HG03442 (cell line): ENCODE measurements at regions not wholly inside any gene's neighbourhood (a gene's known extent, or its start where the extent isn't known, plus 50 kb on each side); places are given as distances from the start of the nearest gene placed in this dataset.

Source experiments
- ATAC-seq: cut with Tn5 transposase; IDR thresholded peaks from one replicate; pipeline ENCODE4 v1.9.1; 2021; ENCODE audit warnings: mild to moderate bottlenecking, moderate library complexity; ENCODE audit not compliant: unreplicated experiment

GRCh38 chr20:6831461-6831860 lies 64.0 kb downstream of the BMP2 start:
- ATAC-seq = no peak

DNA sequence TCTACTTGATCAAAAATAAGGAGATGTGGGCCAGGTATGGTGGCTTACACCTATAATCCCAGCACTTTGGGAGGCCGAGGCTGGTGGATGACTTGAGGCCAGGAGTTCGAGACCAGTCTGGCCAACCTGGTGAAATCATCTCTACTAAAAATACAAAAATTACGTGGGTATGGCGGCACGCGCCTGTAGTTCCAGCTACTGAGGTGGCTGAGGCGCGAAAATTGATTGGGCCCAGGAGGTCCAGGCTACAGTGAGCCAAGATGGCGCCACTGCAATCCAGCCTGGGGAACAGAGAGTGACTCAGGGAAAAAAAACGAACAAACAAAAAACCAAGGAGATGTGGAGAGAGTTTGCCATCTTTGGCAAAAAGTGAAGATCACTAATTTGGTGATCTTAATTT lies 65.3 kb downstream of the BMP2 start:
- ATAC-seq = no peak

- no peak for ATAC-seq
Observed at GRCh38 chr20:6835609-6836008, 68.1 kb downstream of the BMP2 start.

GRCh38 chr20:6836821-6837374 lies 69.4 kb downstream of the BMP2 start:
- no peak for ATAC-seq

DNA sequence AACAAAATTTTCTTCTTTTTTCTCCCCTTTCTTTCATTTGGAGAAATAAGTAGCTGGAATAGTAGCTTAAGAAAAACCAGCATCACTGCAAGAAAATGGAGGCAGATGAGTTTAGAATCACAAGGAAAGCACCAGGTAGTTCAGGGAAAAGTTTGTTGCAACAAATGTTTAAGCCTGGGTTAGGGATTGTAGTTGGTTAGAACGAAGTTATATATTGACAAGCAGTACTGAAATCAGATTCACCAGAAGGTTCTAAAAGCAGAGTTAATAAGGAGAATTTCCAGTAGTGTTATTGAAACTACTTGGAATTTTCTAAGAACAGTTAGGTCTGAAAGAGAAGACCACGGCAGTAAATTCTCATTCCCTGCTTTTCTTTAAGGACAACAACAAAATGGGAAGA lies 70.2 kb downstream of the BMP2 start:
- no peak for ATAC-seq

- ATAC-seq = peak; percentile 54
Observed at GRCh38 chr20:6838181-6838826, 70.8 kb downstream of the BMP2 start.

- ATAC-seq = no peak
Observed at GRCh38 chr20:6841128-6841527, 73.6 kb downstream of the BMP2 start.

- no peak for ATAC-seq
Observed at GRCh38 chr20:6845141-6845540, 77.7 kb downstream of the BMP2 start.

DNA sequence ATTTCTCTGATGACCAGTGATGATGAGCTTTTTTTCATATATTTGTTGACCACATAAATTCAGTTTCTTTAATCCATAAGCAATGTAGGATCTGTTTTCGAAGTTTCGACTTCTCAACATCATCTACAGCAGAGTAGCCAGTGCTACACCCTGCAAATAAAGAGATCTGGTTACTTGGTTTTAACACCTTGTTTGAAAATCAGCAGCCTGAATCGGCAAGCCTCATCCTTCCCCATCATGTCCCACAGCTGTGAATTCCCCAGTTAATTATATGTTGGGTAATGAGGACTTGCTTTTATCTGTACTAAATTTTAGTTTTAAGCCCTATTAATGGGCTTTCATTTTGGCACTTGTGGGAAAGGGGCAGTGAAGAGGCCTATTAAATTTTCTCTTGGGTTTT lies 80.6 kb downstream of the BMP2 start:
- ATAC-seq = no peak

- no peak for ATAC-seq
Observed at GRCh38 chr20:6848992-6849391, 81.5 kb downstream of the BMP2 start.

DNA sequence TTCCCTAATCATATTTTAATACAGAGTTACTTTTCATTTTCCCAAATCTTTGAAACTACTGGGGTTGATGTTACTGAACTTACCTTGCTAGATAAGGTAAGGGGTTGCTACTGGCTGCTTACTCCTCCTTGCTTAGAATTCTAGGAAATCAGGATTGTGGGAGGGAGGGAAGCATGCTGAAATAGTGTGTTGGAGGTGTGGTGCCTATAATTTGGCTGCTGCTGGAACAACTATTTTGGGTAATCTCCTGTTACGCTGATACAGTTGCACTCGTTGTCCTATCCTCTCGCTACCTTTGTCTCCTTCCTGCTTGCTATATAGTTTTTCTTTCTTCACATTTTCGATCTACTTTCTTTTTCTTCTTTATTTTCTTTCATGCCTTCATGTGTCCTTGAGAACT lies 83.7 kb downstream of the BMP2 start:
- no peak for ATAC-seq

DNA sequence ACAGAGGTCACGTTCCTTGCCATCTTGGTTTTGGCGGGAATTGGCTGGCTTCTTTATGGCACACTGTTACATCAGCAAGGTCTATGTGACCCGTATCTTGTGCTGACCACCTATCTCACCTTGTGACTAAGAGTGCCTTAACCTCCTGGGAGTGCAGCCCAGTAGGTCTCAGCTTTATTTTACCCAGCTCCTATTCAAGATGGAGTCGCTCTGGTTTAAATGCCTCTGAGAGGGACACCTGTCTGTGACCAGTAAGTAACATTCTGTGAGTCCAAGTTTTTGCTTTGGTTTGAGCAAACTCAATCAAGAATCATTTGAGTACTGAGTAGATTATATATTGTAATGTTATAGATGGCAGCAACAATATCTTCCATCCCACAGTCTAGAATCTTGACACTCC lies 85.0 kb downstream of the BMP2 start:
- no peak for ATAC-seq

- no peak for ATAC-seq
Observed at GRCh38 chr20:6855104-6855503, 87.6 kb downstream of the BMP2 start.

- ATAC-seq = no peak
Observed at GRCh38 chr20:6855796-6856195, 88.3 kb downstream of the BMP2 start.

DNA sequence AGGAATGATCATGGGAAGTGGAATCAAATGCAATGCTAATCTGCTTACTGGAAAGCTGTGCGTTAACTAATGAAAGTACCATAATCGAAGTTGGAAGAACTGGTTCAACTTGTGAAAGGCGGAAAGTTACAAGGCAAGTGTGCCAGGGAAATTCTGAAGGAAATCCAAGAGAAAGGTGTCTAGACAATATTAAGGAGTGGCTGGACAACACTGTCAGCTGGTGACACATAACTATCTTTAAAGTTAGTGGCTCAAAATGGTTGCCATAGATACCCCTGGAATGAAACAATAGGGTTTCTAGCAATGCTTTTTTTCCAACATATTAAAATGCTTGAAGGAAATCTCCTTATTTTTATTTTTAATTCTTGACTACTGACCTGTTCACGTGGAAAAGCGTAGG lies 90.4 kb downstream of the BMP2 start:
- no peak for ATAC-seq

DNA sequence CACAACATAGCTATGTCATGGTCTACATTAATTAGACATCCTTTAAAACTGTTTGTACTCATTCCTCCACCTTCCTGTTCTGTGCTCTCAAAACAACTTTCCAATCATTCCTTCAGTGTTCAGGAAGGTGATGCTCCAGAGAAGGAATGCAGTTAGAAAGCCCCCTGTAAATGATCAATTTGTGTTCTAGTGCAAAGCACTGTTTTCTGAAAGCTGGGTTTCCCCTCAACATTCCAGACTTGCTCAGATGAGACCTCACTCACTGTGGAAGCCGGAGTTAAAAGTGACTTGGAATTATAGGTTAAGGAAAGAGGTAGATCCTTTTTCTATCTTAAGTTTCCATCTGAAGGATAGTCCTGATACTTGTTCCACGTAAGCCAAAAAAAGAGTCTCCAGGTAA lies 95.9 kb downstream of the BMP2 start:
- no peak for ATAC-seq

DNA sequence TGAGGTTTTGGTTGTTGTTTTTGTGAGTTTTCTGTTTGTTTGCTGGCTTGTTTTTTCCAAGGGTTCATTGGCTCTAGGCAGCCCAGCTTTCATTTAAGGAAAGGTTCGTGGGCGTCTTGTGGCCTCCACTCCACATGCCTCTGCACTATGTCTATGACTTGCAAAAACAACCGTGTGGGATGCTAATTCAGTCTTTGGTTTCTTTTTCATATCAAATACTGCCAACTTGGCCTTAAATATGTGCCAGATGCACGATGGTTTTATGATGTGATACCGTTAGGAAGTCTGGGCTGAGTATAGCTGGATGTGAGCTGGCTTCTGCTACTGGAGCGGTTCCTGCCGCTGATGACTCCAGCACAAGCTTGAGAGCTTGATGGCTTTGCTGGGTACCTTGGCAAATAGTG lies 96.3 kb downstream of the BMP2 start:
- no peak for ATAC-seq

GRCh38 chr20:6864740-6865139 lies 97.3 kb downstream of the BMP2 start:
- no peak for ATAC-seq

DNA sequence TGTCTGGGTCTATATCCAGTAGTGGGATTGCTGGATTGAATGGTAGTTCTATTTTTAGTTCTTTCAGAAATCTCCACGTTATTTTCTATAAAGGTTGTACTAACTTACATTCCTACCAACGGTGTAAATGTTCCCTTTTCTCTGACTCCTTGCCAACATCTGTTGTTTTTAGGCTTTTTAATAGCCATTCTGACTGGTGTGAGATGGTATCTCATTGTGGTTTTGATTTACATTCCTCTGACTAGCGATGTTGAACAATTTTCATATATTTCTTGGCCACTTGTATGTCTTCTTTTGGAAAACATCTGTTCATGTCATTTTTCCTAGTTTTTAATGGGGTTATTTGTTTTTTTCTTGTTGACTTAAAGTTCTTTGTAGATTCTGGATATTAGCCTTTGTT lies 99.3 kb downstream of the BMP2 start:
- ATAC-seq = no peak

- no peak for ATAC-seq
Observed at GRCh38 chr20:6868861-6869260, 101.4 kb downstream of the BMP2 start.

DNA sequence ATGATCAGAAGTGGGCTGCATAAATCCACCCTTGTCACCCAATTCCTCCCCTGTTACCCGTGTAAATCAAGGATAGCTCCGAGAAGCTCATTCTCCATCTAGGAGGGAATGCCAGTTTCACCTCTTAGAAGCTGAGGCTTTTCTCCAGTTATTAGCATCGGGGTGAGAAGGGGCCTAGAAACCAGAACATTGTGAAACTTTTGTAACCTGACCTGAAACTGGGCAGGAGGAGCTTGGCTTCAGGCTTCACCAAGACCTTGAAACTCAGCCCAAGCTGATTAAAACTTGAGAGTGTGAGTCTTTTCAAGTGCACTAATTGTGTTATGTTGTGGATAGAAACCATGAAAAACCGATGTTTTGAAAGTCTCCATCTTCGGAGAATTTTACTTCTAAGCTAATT lies 103.1 kb downstream of the BMP2 start:
- no peak for ATAC-seq

GRCh38 chr20:6877633-6878032 lies 110.1 kb downstream of the BMP2 start:
- no peak for ATAC-seq
